Activated CD4-positive, alpha-beta T cell treated with anti-CD3 and anti-CD28 coated beads for 24 hours (primary cell): ENCODE measurements at regions not wholly inside any gene's neighbourhood (a gene's known extent, or its start where the extent isn't known, plus 50 kb on each side); places are given as distances from the start of the nearest gene placed in this dataset.
"Not testable (repeated sequence)": the region's sequence is repeated elsewhere in the genome, so short reads cannot be mapped to it uniquely, and the experiment has no call there.

Source experiments
- DNase-seq, 2 donors: peaks; one replicate each; pipeline ENCODE4 v3.0.0-alpha.2; 2020; ENCODE audit warnings: low read depth in 2 of 2

DNA sequence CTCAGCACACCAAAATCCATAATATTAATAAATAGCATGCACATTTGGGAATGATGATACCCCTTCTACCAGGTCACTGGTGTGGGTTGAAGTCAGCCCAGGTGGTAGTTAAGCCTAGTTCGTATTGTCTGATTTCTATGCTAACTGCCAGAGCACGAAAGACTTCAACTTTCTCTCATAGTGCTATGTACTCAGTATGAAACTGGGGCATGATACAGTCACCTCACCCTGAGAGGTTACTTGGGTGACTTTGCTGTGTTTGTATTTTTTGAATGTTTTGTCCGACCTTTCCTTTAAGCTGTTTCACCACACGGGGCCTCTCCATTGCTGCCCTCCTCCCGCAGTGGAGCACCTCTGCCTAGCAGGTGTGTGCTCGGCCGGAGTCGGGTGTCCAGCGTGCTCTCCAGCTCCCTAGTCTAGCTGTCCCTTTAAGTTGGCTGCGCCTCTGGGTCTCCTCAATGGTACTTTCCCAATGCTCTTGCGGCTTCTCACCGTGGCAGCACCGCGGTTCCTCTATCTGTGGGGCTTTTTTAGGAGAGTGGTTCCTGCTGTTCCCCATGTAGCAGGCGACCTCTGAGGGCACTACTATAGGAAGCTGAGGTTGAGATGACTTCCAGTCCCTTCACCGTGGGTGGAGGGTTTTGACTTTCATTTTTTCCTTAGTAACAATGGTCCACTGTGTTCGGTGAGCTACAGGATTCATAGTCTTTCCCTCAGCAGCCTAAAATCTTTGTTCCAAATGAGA is 524.0 kb upstream of the PFKP start:
- DNase-seq = no peak

DNA sequence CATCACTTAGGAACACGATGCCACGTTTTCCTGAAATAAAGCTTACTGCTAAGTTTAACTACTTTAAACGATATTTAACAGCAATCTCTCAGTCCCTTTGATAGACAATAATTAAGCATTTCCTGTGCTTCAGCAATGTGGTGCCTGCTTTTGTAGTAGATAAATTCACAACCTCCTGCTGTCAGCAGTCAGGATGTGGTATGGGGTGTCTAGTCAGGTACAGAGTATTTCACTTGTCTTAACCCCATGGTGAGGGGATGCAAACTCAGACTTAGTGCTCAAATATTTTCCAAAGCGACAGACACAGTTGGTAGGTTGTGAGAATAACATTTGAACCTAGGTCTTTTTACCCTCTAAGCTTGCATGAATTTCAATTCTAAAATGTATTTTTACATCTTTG is 526.2 kb upstream of the PFKP start:
- DNase-seq = no peak

DNA sequence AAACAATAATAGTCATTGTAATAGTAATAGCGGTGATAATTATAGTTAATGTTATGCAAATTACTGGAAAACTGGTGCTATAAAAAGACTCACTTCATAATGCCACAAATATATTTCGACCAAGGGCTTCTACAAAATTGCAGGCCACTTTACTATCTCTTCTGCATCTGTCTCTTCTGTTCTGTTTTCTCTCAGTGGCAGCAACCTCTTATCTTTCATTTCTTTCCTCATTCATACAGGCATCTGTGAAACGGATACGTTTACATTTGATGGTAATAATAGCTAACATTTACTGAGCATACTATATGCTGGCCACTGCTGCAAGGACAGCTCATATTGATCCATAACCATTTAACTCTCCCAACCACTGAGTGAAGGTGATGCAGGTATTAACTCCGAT is 537.4 kb upstream of the PFKP start:
- no peak for DNase-seq

DNA sequence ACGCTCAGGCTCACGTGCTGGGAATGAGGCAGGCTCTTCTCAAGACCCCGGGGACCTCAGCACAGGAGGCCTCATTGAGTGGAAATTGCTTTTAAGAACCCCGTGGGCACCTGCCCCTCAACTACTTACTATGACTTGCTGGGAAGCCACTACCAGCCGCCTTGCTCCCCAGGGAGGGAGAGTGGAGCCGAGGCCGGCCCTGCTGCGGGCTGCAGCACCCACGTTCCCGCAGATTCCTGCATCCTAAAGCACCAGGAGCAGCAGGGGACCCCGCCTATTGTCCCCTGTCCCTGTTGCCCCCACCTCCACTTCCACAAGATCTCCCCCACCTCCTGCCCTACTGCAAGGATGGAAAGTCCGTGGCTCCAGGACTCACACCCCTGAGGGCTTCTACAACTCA is 541.6 kb upstream of the PFKP start:
- DNase-seq = no peak

DNA sequence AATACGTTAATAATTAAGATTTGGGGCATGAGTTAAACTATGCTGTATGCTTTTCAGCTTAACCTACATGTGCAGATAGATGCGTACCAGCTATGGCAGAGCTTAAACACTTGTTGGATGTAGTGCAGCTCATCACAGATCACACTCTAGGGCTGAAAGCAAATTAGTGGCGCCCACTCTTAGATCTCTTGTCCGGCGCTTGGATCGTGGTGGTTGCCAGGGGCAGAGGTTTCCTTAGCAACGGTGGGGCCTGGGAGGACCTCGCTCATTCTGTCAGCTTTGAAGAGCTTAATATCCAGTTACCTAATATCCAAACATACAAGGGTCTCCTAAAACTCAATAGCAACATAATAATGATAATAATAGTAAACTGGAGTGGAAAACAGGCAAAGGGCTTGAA is 548.2 kb upstream of the PFKP start:
- no peak for DNase-seq

DNA sequence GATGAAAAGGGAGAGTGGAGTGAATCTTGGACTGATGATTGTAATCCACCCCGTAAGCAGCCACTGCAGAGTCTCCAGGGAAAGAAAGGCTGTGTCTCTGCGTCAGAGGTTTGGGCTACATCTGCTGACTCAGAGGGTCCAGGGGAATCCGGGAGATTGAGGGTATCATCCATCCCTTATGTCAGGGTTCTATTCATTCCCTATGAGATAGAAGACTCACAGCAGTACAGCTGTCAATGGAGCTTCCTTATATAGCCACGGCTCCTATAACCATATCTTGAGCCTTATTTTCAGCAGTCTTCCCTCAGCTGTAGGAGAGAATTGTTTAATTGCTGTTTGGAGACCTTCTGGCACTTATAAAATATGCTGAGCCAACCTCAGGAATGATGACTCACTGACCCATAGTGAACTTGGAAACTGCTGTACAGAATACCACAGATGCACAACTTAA is 558.2 kb upstream of the PFKP start:
- DNase-seq = no peak

DNA sequence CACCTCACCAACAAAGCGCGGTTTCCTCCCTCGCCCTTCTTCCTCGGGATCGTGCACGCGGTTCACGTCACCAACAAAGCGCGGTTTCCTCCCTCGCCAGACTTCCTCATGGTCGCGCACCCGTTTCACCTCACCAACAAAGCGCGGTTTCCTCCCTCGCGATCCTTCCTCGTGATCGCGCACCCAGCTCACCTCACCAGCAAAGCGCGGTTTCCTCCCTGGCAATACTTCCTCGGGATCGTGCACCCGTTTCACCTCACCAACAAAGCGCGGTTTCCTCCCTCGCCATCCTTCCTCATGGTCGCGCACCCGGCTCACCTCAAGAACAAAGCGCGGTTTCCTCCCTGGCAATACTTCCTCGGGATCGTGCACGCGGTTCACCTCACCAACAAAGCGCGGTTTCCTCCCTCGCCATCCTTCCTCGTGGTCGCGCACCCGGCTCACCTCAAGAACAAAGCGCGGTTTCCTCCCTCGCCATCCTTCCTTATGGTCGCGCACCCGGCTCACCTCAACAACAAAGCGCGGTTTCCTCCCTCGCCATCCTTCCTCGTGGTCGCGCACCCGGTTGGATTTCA is 565.9 kb upstream of the PFKP start:
- DNase-seq = not testable (repeated sequence)

DNA sequence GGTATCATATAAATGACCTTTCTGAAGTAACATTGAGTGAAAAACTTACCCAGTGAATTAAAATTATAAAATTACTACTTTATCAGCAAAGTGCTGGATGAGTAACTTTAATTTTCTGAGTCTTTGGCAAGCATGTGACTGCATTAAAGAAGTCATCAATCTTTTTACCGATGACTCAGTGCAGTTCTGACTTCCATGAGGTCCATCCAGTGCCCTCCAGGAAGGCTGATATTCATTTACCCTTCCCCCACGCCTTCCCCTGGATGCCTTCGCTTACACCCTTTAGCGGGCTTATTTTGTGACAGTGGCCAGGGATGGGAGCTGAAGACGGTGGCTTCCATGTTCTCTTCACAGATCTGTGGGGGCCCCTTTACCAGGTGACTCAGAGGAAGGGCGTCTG is 572.9 kb upstream of the PFKP start:
- DNase-seq = no peak

DNA sequence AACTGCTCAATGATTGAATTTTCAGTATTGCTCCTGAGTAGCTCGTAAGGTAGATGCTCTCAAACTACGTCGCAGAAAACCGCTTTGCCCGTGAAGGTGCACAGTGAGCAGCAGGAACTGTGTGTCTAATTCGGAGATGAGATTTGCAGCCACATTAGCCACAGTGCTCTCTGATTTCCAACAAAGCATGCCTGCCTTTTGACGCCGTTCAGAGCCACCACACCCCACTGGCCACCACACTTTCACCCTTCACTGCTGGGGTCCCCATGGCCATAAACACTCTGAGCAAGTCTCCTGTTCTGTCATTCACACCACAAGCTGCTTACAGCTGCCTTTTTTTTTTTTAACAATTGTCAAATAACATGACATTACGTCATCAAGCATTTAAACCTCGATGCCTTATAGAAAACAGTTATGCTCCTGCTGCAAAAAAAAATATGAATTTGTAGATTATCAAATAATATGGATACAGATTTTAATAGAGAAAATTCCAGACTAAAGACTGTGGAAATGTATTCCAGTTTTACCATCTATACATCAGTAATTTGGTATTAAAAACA is 578.8 kb upstream of the PFKP start:
- no peak for DNase-seq

DNA sequence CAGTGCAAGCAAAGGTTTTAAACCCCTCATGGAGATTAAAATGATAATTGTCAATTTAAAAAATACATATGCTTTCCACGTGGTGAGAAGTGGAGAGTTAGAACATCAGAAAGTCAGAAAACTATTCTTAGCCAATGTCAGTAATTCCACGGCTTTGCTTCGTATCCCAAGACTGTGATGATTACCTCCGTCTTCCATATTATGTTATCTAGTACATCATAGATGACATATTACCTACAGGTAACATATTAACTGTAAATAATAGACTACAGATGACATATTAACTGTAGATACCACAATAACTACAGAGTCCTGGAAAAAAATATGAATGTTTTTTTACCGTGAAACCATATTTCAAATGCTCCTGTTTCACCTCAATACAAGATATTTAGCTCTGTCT is 579.4 kb upstream of the PFKP start:
- DNase-seq = no peak

DNA sequence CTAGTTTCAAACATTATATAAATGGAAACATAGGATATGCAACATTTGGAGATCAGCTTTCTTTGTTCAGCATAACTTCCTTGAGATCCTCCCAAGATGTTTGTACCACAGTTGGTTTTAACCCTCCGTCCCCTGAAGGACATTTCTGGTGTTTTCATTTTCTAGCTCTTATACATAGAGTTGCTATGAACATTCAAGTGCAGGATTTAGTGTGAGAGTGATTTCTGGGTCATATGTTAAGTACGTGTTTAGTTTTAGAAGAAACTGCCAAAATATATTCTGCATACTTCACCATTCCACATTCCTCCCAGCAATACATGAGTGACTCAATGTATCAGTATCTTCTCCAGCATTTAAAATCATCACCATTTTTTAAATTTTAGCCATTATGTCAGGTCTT is 588.7 kb upstream of the PFKP start:
- no peak for DNase-seq

DNA sequence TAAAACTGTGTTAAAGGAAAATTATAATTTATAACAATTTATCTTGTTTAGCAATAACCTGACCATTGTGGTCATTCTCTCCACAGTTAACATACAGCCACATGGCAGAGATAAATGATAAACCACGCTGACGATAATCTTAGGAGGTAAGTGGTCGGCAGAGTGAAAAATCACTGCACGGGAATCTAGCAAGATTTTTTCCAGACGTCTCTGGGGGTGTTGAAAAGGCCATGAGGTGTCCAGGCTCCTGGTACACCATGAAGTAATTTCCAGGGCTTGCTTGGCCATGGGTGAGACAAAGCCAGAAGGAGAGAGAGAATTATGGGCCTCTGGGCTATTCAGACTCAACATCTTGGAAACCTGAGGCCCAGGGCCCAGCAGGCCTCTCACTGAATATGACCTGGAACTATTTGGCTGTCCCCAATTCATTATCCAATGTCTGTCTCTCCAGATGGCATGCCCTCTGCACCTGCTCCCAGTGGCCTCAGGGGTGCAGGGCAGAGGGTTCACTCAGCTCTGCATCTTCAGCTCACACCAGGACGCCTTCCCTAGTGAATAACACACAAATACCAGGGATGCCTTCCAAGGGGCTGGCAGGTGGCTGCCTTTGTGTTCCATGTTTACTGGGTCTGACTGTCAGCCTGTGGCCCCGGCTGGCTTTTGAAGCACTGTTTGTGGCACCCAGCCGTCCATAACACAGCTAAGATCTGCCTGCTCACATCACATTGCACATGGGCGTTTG is 590.4 kb upstream of the PFKP start:
- DNase-seq = no peak

DNA sequence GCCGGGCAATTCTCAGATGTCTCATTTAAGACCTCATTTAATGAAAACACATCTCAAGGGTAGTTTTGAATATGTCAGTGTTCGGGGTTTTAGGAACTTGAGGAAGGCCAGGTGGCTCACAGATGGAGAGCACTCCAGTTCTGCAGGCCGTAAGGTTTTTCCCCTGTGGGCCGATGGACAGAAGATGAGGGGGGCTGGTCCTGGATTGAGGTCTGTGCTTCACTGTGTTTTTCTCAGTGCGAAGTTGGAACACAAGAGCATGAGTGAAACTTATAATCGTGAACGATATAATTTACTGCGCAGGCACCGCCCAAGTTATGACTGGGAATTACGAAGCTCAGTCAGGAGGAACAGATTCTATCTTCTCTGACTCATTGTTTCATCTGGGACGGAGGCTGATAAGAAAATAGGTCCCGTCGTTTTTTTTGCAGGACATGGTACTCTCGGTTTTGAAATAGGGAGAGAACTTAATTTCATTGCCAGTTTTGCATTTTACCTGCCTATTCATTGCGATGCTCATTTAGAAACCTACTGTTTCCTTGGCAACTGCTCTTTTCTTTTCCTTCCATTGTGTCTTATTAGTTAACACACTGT is 591.0 kb upstream of the PFKP start:
- DNase-seq = no peak

DNA sequence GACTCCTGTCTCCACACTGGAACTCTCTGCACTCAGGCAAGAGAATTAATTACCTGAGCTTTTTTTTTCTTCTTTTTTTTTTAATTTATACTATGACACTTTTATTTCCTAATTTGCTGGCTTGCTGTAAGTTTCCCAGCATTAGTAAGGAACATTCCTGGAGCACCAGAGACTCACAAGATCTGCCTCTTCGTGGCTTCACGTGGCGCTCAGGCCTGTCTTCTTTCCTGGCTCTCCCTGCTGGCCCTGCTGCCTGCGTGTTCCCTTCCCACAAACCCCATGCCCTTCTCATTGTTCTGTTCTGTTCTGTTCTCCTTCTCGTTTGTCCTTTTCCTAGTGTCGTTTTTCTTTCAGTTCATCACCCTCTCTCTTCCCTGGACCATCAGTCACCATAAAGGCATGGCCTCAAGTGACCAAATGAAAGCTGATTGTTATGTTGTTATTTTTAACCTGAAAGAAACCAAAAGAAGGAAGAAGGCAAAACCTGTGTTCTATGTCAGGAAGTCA is 591.6 kb upstream of the PFKP start:
- no peak for DNase-seq

DNA sequence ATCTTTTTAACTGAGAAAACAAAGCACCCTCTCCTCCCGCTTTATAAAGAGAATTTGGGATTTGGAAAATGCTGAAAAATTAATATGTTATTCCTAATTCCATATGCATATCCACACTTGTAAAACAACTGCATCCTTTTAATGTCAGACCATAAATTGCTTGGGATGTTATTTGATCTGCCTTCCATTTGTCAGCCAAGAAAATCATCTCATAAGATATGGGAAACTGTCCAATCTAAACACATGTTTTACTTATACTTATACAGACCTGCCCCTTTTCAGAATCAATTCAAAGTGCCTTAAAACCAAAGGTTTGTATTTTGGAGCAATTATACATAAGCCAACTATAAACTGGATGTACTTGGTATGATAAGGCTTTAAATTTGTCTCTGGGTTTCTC is 595.5 kb upstream of the PFKP start:
- DNase-seq = no peak

DNA sequence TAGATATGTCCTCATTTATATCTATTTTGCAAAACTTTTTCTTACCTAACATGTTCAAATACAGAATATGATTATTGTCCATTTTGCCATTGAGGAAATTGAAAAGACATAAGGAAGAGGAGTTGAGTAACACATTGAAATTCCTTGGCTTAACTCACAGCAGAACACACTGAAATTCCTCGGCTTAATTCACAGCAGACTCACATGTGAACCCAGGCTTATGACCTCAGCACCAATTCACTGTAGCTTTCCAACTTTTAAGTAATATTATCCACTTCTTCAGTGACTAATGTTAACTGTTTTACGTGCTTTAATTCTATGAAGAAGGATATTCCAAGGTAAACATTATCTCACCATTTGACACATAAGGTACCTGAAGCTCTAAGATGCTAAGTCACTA is 597.5 kb upstream of the PFKP start:
- no peak for DNase-seq

DNA sequence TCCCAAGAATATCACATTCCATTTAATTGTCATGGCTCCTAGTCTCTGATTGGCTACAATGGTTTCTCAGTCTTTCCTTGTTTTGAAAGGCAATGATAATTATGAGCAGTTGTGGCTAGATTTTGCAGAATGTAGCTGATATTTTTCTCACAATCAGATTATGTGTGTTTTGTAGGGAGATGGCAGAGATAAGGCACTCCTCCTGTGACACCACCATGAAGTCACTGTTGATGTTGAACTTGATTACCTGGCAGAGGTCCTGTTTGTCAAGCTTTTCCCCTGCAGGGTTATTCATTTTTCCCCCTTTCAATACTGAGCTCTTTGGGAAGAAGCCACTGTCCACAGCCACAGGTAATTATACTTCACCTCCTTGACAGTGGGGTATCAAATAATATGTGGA is 602.9 kb upstream of the PFKP start:
- no peak for DNase-seq

DNA sequence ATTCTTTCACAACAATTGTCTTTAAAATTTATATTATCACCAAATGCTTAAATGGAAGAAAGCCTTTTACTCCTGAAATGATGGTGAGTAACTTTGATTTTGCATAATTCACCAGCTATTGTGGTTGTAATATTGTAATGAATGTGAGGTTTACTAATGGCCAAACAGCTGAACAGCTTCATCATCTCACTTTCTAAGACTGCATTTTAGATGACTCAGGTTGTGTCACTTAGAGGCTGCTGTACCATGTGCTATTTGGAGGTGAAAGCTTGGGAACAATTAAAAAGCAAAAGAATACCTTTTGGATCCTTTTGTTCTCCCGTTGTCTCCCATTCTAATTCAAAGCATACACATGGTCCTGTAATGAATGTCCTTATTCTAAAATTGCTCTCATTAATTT is 604.0 kb upstream of the PFKP start:
- no peak for DNase-seq

DNA sequence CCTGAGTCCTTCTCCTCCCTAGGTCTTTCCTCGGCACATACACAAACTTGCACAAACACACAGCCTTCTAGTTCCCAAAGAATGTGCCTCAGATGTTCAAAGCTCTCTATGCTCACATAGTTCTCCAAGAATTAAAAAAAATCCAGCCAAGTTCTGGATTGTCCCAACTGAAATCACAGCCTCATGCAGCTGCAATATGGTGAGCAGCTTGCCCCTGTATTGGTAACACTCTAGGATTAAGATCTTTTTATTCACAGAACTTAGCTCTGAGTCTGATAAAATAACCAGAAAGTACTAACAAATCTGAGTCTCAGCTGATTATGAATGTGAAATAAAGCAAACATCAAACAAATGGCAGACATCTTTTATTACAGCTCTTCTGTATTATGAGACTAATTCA is 604.8 kb upstream of the PFKP start:
- DNase-seq = no peak

DNA sequence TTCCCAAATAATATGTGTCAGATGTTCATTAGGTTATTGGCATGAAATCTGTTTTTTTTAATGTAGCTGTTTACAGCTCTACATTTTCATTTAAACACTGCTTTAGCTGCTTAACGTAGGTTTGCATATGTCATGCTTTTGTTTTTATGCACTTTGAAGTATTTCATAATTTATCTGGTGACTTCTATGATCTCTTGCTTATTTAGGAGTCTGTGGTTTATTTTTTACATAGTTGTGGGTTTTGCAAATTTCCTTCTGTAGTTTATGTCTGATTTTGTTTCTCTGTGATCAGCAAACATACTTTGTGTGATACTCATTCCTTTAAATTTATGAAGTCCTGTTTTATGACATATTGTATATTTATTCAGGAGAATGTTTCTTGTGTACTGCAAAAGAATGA is 606.5 kb upstream of the PFKP start:
- DNase-seq = no peak

DNA sequence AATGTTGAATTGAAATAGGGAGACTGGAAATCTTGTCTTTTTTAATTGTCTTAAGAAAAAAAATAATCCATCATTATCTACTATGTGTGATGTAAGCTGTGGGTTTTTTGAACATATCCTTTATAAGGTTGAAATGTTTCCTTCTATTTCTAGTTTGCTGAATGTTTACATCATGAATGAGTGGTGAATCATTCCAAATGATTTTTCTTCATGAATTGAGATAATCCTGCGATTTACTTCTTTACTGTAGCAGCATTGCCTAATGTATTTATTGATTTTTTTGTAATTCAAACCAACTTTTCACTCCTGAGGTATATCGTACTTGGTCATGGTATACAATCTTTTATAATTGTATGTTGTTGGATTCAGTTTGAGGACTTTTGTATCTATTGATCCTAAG is 607.6 kb upstream of the PFKP start:
- no peak for DNase-seq

DNA sequence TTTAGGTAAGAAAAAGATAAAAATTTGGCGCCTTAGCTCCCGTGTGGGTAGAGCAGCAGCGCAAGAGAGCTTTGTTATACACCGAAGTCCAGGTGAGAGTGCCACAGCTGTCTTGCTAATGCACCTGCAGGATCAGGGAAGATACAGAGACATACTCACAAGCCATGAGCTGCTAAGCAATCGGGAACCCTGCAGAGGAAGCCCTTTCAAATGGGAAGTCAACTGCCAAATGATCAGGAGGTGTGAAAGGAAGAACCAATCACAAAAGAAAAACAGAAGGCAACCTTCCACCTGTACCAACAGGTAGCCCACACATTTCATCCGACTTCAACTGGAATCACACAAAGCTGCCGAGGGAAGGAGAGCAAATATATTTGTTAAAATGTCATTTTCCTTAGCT is 610.5 kb upstream of the PFKP start:
- no peak for DNase-seq
